ENCODE measurements at regions not wholly inside any gene's neighbourhood (a gene's known extent, or its start where the extent isn't known, plus 50 kb on each side); places are given as distances from the start of the nearest gene placed in this dataset.

DNA sequence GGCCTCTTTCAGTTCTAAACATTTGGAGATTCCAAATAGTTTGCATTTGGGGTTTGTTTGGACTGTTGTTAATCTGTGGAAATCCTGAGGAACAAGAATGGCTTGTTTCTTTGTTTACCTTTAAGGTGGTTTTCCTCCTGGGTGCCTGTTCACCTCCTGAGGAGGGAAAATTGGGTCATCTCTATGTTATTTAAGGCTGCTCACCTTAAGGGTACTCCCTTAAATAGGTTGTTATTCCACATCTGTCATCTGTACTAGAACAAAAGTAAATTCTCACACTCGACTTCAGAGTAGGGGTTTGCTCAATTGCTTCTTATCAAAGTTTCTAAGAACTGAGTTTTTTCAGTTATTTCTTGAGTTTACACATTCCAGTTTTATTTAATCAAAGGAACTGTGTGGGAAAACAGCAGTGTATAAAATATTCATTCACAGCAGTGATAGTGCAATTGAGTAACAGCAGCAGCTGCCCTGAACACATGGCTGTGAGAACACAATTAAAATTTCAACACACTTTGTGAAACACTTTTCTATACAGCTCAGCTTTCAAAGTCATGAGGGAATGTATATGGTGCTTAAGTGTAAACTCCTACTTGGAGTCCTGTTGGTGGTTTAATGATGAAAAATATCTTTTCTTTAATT, 238.5 kb upstream of the PGRMC2 start:
- Histone ChIP-seq H3K27me3 (ENCODE audit: insufficient read depth, low read length) (no peaks in the 10 kb centered on the region), H3K27ac (ENCODE audit: low read depth, low read length) (0 out of 2 replicates have a peak overlapping the region, but pooled peaks have one; percentile 31), H3K36me3 (ENCODE audit: insufficient read depth, low read length) (no peaks in the 10 kb centered on the region), H3K9me3 (ENCODE audit: insufficient read depth, low read depth, low read length) (no peaks in the 10 kb centered on the region), H3K9ac (ENCODE audit: low read depth, low read length) (no peak overlapping the region; the same call in 1 of the 2 replicates), H3K4me1 (ENCODE audit: insufficient read depth, low read length) (peaks cover 34% of the 10 kb centered on the region), H3K4me3 (ENCODE audit: low read length) (no peak overlapping the region)
- WGBS, result 80% methylated on average over 1 of the region's 1 CpG

GRCh38 chr4:128525387-128525786, 237.8 kb upstream of the PGRMC2 start:
- H3K9me3 ChIP-seq (ENCODE audit: insufficient read depth, low read depth, low read length), result no peaks in the 10 kb centered on the region
- H3K4me3 ChIP-seq (ENCODE audit: low read length), result no peak overlapping the region
- H3K27me3 ChIP-seq (ENCODE audit: insufficient read depth, low read length), result no peaks in the 10 kb centered on the region
- no peak overlapping the region for H3K9ac ChIP-seq (ENCODE audit: low read depth, low read length)
- H3K4me1 ChIP-seq (ENCODE audit: insufficient read depth, low read length), result peaks cover 38% of the 10 kb centered on the region
- H3K36me3 ChIP-seq (ENCODE audit: insufficient read depth, low read length), result no peaks in the 10 kb centered on the region
- WGBS, result 80% methylated on average over 4 of the region's 5 CpGs
- H3K27ac ChIP-seq (ENCODE audit: low read depth, low read length), result peak overlapping the region; percentile 31; the same call in 1 of the 2 replicates

GRCh38 chr4:128524311-128524710, 236.7 kb upstream of the PGRMC2 start:
- H3K27me3 ChIP-seq (ENCODE audit: insufficient read depth, low read length), result no peaks in the 10 kb centered on the region
- no peaks in the 10 kb centered on the region for H3K36me3 ChIP-seq (ENCODE audit: insufficient read depth, low read length)
- 90% methylated on average over 5 of the region's 6 CpGs for WGBS
- no peak overlapping the region for H3K9ac ChIP-seq (ENCODE audit: low read depth, low read length)
- H3K4me1 ChIP-seq (ENCODE audit: insufficient read depth, low read length), result peaks cover 35% of the 10 kb centered on the region
- no peak overlapping the region for H3K27ac ChIP-seq (ENCODE audit: low read depth, low read length)
- no peak overlapping the region for H3K4me3 ChIP-seq (ENCODE audit: low read length)
- H3K9me3 ChIP-seq (ENCODE audit: insufficient read depth, low read depth, low read length), result no peaks in the 10 kb centered on the region

DNA sequence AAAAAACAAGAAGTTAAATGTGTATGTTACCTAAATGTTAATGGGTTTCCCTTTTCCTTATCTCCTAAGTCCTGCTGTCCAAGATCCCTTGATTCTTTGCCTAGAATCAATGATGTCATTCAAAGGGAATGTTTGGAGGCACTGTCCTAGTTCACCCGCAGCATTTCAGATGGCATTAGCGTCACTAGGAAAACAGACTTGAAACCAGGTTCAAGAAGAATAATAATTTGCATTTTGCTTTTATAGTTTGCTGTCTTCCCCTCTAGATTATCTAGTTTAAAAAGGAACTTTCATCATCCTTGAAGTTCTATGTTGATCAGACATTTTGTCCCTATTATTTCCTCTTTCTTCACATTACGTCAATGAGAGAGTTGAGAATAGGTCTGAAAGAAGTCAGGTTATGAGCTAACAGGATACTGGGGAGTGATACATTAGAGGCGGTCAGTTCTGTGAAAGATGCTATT, 234.1 kb upstream of the PGRMC2 start:
- no peaks in the 10 kb centered on the region for H3K9me3 ChIP-seq (ENCODE audit: insufficient read depth, low read depth, low read length)
- no peaks in the 10 kb centered on the region for H3K27me3 ChIP-seq (ENCODE audit: insufficient read depth, low read length)
- H3K27ac ChIP-seq (ENCODE audit: low read depth, low read length), result no peak overlapping the region
- peaks cover 39% of the 10 kb centered on the region for H3K4me1 ChIP-seq (ENCODE audit: insufficient read depth, low read length)
- no peak overlapping the region for H3K4me3 ChIP-seq (ENCODE audit: low read length)
- WGBS, result 66% methylated on average over 4 of the region's 4 CpGs
- no peak overlapping the region for H3K9ac ChIP-seq (ENCODE audit: low read depth, low read length)
- H3K36me3 ChIP-seq (ENCODE audit: insufficient read depth, low read length), result no peaks in the 10 kb centered on the region

DNA sequence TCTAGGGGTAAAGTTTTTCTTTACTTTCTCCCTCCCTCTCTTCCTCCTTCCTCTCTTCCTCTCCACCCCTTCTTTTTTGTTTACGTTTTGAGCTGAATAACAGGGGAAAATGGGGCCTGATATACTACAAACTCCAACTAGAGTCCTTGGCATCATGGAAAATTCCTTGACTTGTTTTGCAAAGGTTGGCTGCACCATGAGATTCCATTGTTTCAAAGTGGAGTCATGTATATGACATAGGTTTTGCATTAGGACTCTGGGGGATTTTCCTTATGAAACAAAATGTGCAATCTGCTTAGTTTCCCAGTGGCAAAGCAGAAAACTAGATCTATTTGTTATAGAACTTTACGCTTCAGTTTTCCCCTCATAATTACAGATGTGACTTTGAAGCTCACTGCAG, 233.5 kb upstream of the PGRMC2 start:
- H3K36me3 ChIP-seq (ENCODE audit: insufficient read depth, low read length), result no peaks in the 10 kb centered on the region
- no peak overlapping the region for H3K4me3 ChIP-seq (ENCODE audit: low read length)
- no peaks in the 10 kb centered on the region for H3K27me3 ChIP-seq (ENCODE audit: insufficient read depth, low read length)
- H3K27ac ChIP-seq (ENCODE audit: low read depth, low read length), result no peak overlapping the region
- H3K4me1 ChIP-seq (ENCODE audit: insufficient read depth, low read length), result peaks cover 34% of the 10 kb centered on the region
- H3K9ac ChIP-seq (ENCODE audit: low read depth, low read length), result no peak overlapping the region
- 91% methylated on average over 2 of the region's 2 CpGs for WGBS
- no peaks in the 10 kb centered on the region for H3K9me3 ChIP-seq (ENCODE audit: insufficient read depth, low read depth, low read length)

DNA sequence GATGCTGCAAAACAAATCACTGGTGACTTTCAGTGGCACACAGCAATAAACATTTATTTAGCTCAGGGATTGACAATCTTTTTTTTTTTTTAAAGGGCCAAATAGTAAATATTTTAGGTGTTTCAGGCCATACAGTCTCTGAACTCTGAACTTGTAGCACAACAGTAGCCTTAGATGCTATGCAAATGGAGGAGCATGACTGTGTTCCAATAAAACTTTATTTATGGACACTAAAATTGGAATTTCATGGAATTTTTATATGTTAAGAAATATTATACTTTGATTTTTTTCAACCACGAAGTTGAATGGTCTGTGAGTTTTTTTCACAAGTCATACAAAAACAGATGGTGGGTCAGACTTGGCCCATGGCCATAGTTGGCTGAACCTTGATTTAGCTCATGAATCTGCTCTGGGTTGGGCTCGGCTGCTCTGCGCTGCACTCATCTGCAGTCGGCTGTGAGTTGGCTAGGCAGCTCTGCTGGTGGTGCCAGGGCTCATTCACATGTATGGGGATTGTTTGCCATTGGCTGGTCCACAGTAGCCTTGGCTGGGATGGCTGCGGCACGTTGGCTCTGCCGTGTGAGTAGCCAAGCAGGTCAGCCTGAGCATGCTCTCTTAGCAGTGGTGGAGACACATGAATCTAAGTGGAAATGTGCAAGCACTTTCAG, 231.7 kb upstream of the PGRMC2 start:
- Histone ChIP-seq H3K27ac (ENCODE audit: low read depth, low read length) (no peak overlapping the region), H3K27me3 (ENCODE audit: insufficient read depth, low read length) (no peaks in the 10 kb centered on the region), H3K36me3 (ENCODE audit: insufficient read depth, low read length) (no peaks in the 10 kb centered on the region), H3K9me3 (ENCODE audit: insufficient read depth, low read depth, low read length) (no peaks in the 10 kb centered on the region), H3K4me1 (ENCODE audit: insufficient read depth, low read length) (peaks cover 26% of the 10 kb centered on the region; the same call in 1 of the 2 replicates), H3K9ac (ENCODE audit: low read depth, low read length) (no peak overlapping the region), H3K4me3 (ENCODE audit: low read length) (no peak overlapping the region)
- WGBS, result 94% methylated on average over 7 of the region's 7 CpGs

- no peak overlapping the region for H3K4me3 ChIP-seq (ENCODE audit: low read length)
- H3K9me3 ChIP-seq (ENCODE audit: insufficient read depth, low read depth, low read length), result no peaks in the 10 kb centered on the region
- H3K36me3 ChIP-seq (ENCODE audit: insufficient read depth, low read length), result no peaks in the 10 kb centered on the region
- H3K27me3 ChIP-seq (ENCODE audit: insufficient read depth, low read length), result no peaks in the 10 kb centered on the region
- no peak overlapping the region; the same call in 1 of the 2 replicates for H3K9ac ChIP-seq (ENCODE audit: low read depth, low read length)
- H3K4me1 ChIP-seq (ENCODE audit: insufficient read depth, low read length), result peaks cover 31% of the 10 kb centered on the region
- WGBS, result 67% methylated on average over 4 of the region's 5 CpGs
- H3K27ac ChIP-seq (ENCODE audit: low read depth, low read length), result peak overlapping the region; percentile 69
Observed at GRCh38 chr4:128517739-128518510, 230.3 kb upstream of the PGRMC2 start.

DNA sequence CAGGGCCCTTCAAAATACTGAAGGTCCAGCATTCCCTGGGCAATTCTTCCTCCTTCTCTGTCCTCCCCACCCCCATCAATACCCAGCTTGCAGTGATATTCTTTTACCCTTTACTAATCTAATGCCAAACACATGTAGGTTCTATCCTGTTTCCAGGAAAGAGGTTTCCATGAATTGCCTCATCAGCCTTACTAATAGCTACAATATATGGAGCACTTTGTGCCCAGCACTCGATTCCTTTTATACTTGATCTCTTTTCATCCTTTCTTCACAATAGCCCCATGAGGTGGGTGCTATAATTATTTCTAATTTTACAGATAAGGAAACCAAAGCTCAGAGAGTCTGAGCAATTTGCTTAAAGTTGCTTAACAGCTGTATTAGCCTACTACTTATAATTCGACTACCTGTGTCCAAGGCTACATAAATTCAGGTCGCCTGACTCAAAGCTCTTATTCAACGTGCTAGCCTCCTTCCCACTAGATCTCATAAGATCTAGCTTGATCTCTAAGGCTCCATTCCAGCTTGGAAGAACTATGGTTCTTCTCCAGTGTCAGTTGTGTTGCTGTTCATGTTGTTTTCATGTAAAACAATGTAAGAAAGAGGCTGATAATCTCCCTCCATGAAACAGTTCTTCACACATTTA, 229.6 kb upstream of the PGRMC2 start:
- H3K9ac ChIP-seq (ENCODE audit: low read depth, low read length), result no peak overlapping the region; the same call in 1 of the 2 replicates
- H3K4me1 ChIP-seq (ENCODE audit: insufficient read depth, low read length), result peaks cover 33% of the 10 kb centered on the region
- H3K36me3 ChIP-seq (ENCODE audit: insufficient read depth, low read length), result no peaks in the 10 kb centered on the region
- H3K4me3 ChIP-seq (ENCODE audit: low read length), result no peak overlapping the region
- H3K9me3 ChIP-seq (ENCODE audit: insufficient read depth, low read depth, low read length), result no peaks in the 10 kb centered on the region
- 82% methylated on average over 4 of the region's 4 CpGs for WGBS
- no peaks in the 10 kb centered on the region for H3K27me3 ChIP-seq (ENCODE audit: insufficient read depth, low read length)
- H3K27ac ChIP-seq (ENCODE audit: low read depth, low read length), result peak overlapping the region; percentile 69

GRCh38 chr4:128516301-128516969, 228.8 kb upstream of the PGRMC2 start:
- Histone ChIP-seq H3K36me3 (ENCODE audit: insufficient read depth, low read length) (no peaks in the 10 kb centered on the region), H3K9ac (ENCODE audit: low read depth, low read length) (no peak overlapping the region)
- WGBS, result 95% methylated on average over 8 of the region's 8 CpGs

DNA sequence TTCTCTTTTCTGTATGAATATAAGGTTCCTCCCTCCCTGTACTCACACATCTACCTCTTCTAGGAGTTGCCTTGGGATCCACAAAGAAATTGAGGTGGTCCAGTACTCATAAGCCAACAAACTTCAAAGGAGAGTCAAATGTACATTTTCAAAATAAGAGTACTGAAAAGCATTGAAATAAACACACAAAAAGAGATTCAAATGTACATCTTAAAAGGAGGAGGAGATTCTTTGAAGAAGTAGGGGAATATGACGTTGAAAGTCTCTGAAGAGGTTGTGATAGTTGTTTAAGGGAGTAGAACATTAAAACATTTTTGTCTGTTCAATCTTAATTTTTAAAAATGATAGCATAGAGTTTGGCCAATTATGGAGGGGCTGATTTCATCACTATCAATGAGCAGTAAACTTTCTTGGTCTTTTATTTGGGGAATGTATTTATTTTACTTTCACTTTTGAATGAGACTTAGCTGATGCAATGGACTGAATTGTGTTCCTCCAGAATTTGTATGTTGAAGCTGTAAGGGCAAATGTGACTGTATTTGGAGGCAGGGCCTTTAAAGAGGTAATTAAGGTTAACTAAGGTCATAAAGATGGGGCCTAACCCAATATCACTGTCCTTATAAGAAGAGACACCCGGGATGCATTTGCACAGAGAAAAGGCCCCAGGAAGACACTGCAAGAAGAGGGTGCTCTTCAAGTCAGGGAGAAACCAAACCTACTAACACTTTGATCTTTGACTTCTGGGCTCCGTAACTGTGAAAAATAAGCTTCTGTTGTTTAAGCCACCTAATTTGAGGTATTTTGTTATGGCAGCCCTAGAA, 226.3 kb upstream of the PGRMC2 start:
- H3K27ac ChIP-seq (ENCODE audit: low read depth, low read length), result no peak overlapping the region
- peaks cover 24% of the 10 kb centered on the region for H3K4me1 ChIP-seq (ENCODE audit: insufficient read depth, low read length)
- no peak overlapping the region for H3K9ac ChIP-seq (ENCODE audit: low read depth, low read length)
- no peak overlapping the region for H3K4me3 ChIP-seq (ENCODE audit: low read length)
- 95% methylated on average over 3 of the region's 3 CpGs for WGBS
- no peaks in the 10 kb centered on the region for H3K36me3 ChIP-seq (ENCODE audit: insufficient read depth, low read length)
- H3K27me3 ChIP-seq (ENCODE audit: insufficient read depth, low read length), result no peaks in the 10 kb centered on the region
- H3K9me3 ChIP-seq (ENCODE audit: insufficient read depth, low read depth, low read length), result no peaks in the 10 kb centered on the region

More at GRCh38 chr4:128516301-128516969, 228.8 kb upstream of the PGRMC2 start:
- H3K9me3 ChIP-seq (ENCODE audit: insufficient read depth, low read depth, low read length), result no peaks in the 10 kb centered on the region
- H3K4me3 ChIP-seq (ENCODE audit: low read length), result no peak overlapping the region
- no peak overlapping the region for H3K27ac ChIP-seq (ENCODE audit: low read depth, low read length)
- no peaks in the 10 kb centered on the region for H3K27me3 ChIP-seq (ENCODE audit: insufficient read depth, low read length)
- peaks cover 32% of the 10 kb centered on the region for H3K4me1 ChIP-seq (ENCODE audit: insufficient read depth, low read length)

All from HUES64 (cell line).